ENCODE measurements at regions not wholly inside any gene's neighbourhood (a gene's known extent, or its start where the extent isn't known, plus 50 kb on each side); places are given as distances from the start of the nearest gene placed in this dataset.

GRCh38 chr10:29694121-29694520 is 59.4 kb upstream of the SVIL start:
- TF ChIP-seq POLR2A (IDR thresholded peaks at IDR 0.05) (no peak), CTCF (IDR thresholded peaks at IDR 0.05) (no peak)
